H1 (cell line): ENCODE measurements at regions not wholly inside any gene's neighbourhood (a gene's known extent, or its start where the extent isn't known, plus 50 kb on each side); places are given as distances from the start of the nearest gene placed in this dataset.

Source experiments
- CEBPB ChIP-seq: IDR thresholded peaks from 2 replicates; pipeline ENCODE4 v1.6.1; 2012; ENCODE audit warnings: low read depth, low read length
- RFX5 ChIP-seq: IDR thresholded peaks from 2 replicates; pipeline ENCODE4 v1.6.1; 2011; ENCODE audit warnings: low read depth, low read length, improper control_type of control experiment, borderline replicate concordance
- TBP ChIP-seq: IDR thresholded peaks from 2 replicates; pipeline ENCODE4 v1.6.1; 2011; ENCODE audit warnings: low read depth, low read length, improper control_type of control experiment

GRCh38 chr10:90984898-90985297 lies 64.0 kb upstream of the ANKRD1 start:
- no peak for TF ChIP-seq RFX5
- no peak for TF ChIP-seq CEBPB
- no peak for TF ChIP-seq TBP
